IMR-90 (cell line): ENCODE measurements at regions not wholly inside any gene's neighbourhood (a gene's known extent, or its start where the extent isn't known, plus 50 kb on each side); places are given as distances from the start of the nearest gene placed in this dataset.

ENCODE experiments used
- ATAC-seq: fragments of 200-7000 bp; cut with Tn5 transposase; 2 replicates; pipeline ENCODE4 v1.9.1; 2020; ENCODE audit warnings: low read depth, mild to moderate bottlenecking, moderate library complexity
- BruUV-seq: library from RNA; stranded (reverse); fragments of 400-500 nt; replicated peaks from 2 replicates; lab custom pipeline; 2021; lab: Mats Ljungman, UMichigan
- CTCF ChIA-PET: fragments of 300-600 bp; formaldehyde crosslinking; extraction: SDS; loops from one replicate; lab custom pipeline; 2021; ENCODE audit warnings: antibody characterized with exemption; lab: Yijun Ruan, JAX
- POLR2A ChIA-PET: fragments of 300-600 bp; sonication (Branson Sonifier 250); formaldehyde crosslinking; loops from one replicate; lab custom pipeline; 2022; ENCODE audit warnings: antibody characterized with exemption; ENCODE audit not compliant: unreplicated experiment; lab: Charles Lee
- DNase-seq: peaks from one replicate; pipeline ENCODE4 v3.0.0; 2013
- H2AFZ ChIP-seq: replicated peaks from 2 replicates; pipeline ENCODE3; 2013; ENCODE audit warnings: low read length, mild to moderate bottlenecking; ENCODE audit not compliant: poor library complexity
- H2AK5ac ChIP-seq: 2 replicates; pipeline ENCODE4 v1.6.1; 2013; ENCODE audit warnings: low read depth, low read length, inconsistent platforms
- H2AK9ac ChIP-seq: replicated peaks from 2 replicates; pipeline ENCODE3; 2013; ENCODE audit warnings: mild to moderate bottlenecking, low read depth, low read length, moderate library complexity; ENCODE audit not compliant: poor library complexity
- H2BK120ac ChIP-seq: 2 replicates; pipeline ENCODE4 v1.6.1; 2013; ENCODE audit warnings: low read depth, low read length, inconsistent platforms
- H2BK15ac ChIP-seq: 3 replicates; pipeline ENCODE4 v1.6.1; 2013; ENCODE audit warnings: low read depth, low read length, inconsistent platforms
- H2BK20ac ChIP-seq: 2 replicates; pipeline ENCODE4 v1.6.1; 2013; ENCODE audit warnings: low read depth, mild to moderate bottlenecking, inconsistent platforms, low read length, moderate library complexity
- H2BK5ac ChIP-seq: 2 replicates; pipeline ENCODE4 v1.6.1; 2013; ENCODE audit warnings: mild to moderate bottlenecking, low read depth, low read length, inconsistent platforms; ENCODE audit not compliant: poor library complexity, severe bottlenecking
- H3K14ac ChIP-seq: replicated peaks from 2 replicates; pipeline ENCODE4 v1.6.1; 2013; ENCODE audit warnings: low read depth, low read length, inconsistent platforms
- H3K18ac ChIP-seq: 2 replicates; pipeline ENCODE4 v1.6.1; 2013; ENCODE audit warnings: low read depth, low read length, control low read depth
- H3K23ac ChIP-seq: 2 replicates; pipeline ENCODE4 v1.6.1; 2013; ENCODE audit warnings: low read depth, low read length, inconsistent platforms
- H3K27ac ChIP-seq: 2 replicates; pipeline ENCODE4 v1.5.1; 2013; ENCODE audit warnings: mild to moderate bottlenecking, control low read depth, low read length; ENCODE audit not compliant: insufficient read depth
- H3K27me3 ChIP-seq: 2 replicates; pipeline ENCODE4 v1.6.1; 2013; ENCODE audit warnings: low read length; ENCODE audit not compliant: control insufficient read depth, insufficient read depth
- H3K36me3 ChIP-seq: 2 replicates; pipeline ENCODE4 v1.6.1; 2013; ENCODE audit warnings: low read length, mixed read lengths; ENCODE audit not compliant: control insufficient read depth, insufficient read depth
- H3K4ac ChIP-seq: 2 replicates; pipeline ENCODE4 v1.6.1; 2013; ENCODE audit warnings: low read depth, low read length, inconsistent platforms
- H3K4me1 ChIP-seq: 2 replicates; pipeline ENCODE4 v1.6.1; 2013; ENCODE audit warnings: low read length, mixed read lengths; ENCODE audit not compliant: control insufficient read depth, insufficient read depth
- H3K4me2 ChIP-seq: 2 replicates; pipeline ENCODE4 v1.6.1; 2013; ENCODE audit warnings: low read depth, mild to moderate bottlenecking, control low read depth, low read length, moderate library complexity
- H3K4me3 ChIP-seq: 2 replicates; pipeline ENCODE4 v1.5.1; 2013; ENCODE audit warnings: low read depth, mild to moderate bottlenecking, control low read depth, low read length, moderate library complexity; ENCODE audit not compliant: insufficient read depth
- H3K56ac ChIP-seq: 2 replicates; pipeline ENCODE4 v1.6.1; 2013; ENCODE audit warnings: low read length, inconsistent platforms; ENCODE audit not compliant: insufficient read depth; ENCODE audit errors: extremely low read depth
- H3K79me1 ChIP-seq, 2 experiments: 2 replicates each; pipeline ENCODE4 v1.6.1; 2013; ENCODE audit warnings: low read length in 2 of 2, inconsistent platforms in 1 of 2, low read depth in 1 of 2
- H3K9ac ChIP-seq: 2 replicates; pipeline ENCODE4 v1.6.1; 2013; ENCODE audit warnings: low read depth, low read length, control low read depth
- H3K9me1 ChIP-seq: 2 replicates; pipeline ENCODE4 v1.6.1; 2013; ENCODE audit warnings: low read length, inconsistent platforms; ENCODE audit not compliant: insufficient read depth
- H3K9me3 ChIP-seq: 2 replicates; pipeline ENCODE4 v1.6.1; 2013; ENCODE audit warnings: low read length; ENCODE audit not compliant: control insufficient read depth, insufficient read depth
- H4K20me1 ChIP-seq: 2 replicates; pipeline ENCODE4 v1.6.1; 2013; ENCODE audit warnings: low read length, inconsistent platforms; ENCODE audit not compliant: insufficient read depth
- H4K5ac ChIP-seq: 2 replicates; pipeline ENCODE4 v1.6.1; 2013; ENCODE audit warnings: mild to moderate bottlenecking, low read depth, low read length, control low read depth
- H4K8ac ChIP-seq, 2 experiments: 2 replicates each; pipeline ENCODE4 v1.6.1; 2013; ENCODE audit warnings: low read depth in 2 of 2, low read length in 2 of 2, control low read depth in 1 of 2, inconsistent platforms in 1 of 2
- H4K91ac ChIP-seq: 2 replicates; pipeline ENCODE4 v1.6.1; 2013; ENCODE audit warnings: low read depth, low read length, inconsistent platforms; ENCODE audit not compliant: insufficient read depth
- CEBPB ChIP-seq: IDR thresholded peaks from 2 replicates; pipeline ENCODE4 v1.6.1; 2012; ENCODE audit warnings: low read depth, low read length, improper control_type of control experiment
- RAD21 ChIP-seq: IDR thresholded peaks from 2 replicates; pipeline ENCODE4 v1.6.1; 2012; ENCODE audit warnings: low read length, improper control_type of control experiment
- WGBS, 2 experiments: methylation state at CpG; one replicate each; pipeline versions ENCODE4 v1.1.5 to v1.1.7; 2013; ENCODE audit warnings: missing lambda C conversion rate in 2 of 2; ENCODE audit not compliant: insufficient read length in 1 of 2; ENCODE audit errors: extremely low coverage in 2 of 2; 5-methylcytosine and 5-hydroxymethylcytosine counted together
- dilution Hi-C: fragments of 300-500 bp; cut with HindIII; formaldehyde crosslinking; loops from one replicate; pipeline ENCODE4 v1.14.3; 2018; ENCODE audit warnings: low sequenced_read_pairs; ENCODE audit not compliant: unreplicated experiment
- in situ Hi-C: fragments of 300-500 bp; cut with MboI; formaldehyde crosslinking; loops from 3 replicates; pipeline ENCODE4 v1.14.3; 2019; ENCODE audit warnings: low sequenced_read_pairs, inconsistent platforms, mixed read lengths
- intact Hi-C: fragments of 100-400 bp; cut with micrococcal nuclease; formaldehyde crosslinking; loops from 2 replicates; pipeline ENCODE4 v1.10.0; 2022

DNA sequence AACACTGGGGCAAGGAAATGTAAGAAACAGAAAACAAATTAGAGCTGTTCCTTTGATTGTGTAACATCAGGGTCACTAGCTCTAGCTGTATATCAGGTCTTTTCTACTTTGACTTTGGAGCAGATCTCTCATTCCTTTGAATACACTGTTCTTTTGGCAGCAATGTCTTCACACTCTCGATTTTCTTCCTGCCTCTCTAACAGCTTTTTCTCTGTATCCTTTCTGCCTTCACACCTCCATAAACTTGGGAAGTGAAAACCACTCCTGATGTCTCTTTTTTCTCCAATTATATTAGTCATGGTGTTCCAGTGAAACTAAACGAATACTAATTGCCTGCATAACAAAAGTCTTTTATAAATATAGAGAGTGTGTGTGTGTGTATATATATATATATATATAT is 1458.0 kb downstream of the NCAM2 start:
- Histone ChIP-seq H2AK9ac (no peak overlapping the region), H3K14ac (no peak overlapping the region), H3K18ac (no peak overlapping the region), H3K27me3 (no peaks in the 10 kb centered on the region), H2BK15ac (no peak overlapping the region), H3K56ac (no peak overlapping the region), H3K4me3 (no peak overlapping the region), H3K79me1 (no peaks in the 10 kb centered on the region), H3K9me1 (no peaks in the 10 kb centered on the region), H3K9ac (no peak overlapping the region), H3K36me3 (no peaks in the 10 kb centered on the region), H2BK20ac (no peak overlapping the region), H2AFZ (no peak overlapping the region), H4K91ac (no peak overlapping the region), H3K23ac (no peak overlapping the region), H4K5ac (no peak overlapping the region), H4K8ac (no peak overlapping the region), H3K4ac (no peak overlapping the region), H3K4me1 (no peaks in the 10 kb centered on the region), H3K9me3 (0 out of 2 replicates have a peak, but pooled peaks cover 2% of the 10 kb centered on the region), H2BK5ac (no peak overlapping the region), H3K4me2 (no peak overlapping the region), H2AK5ac (no peak overlapping the region), H4K20me1 (no peaks in the 10 kb centered on the region), H2BK120ac (no peak overlapping the region), H3K27ac (no peak overlapping the region)
- intact Hi-C loops (no loop called here), in situ Hi-C loops (no loop called here), dilution Hi-C loops (no loop called here)
- ChIA-PET POLR2A (no interaction called here), CTCF (no interaction called here)
- TF ChIP-seq CEBPB (0 out of 2 replicates have a peak, but pooled peaks have one; percentile 9), RAD21 (no peak)
- ATAC-seq (no peak), DNase-seq (no peak)
- WGBS, 2 experiments, result no CpG with 5 or more reads among the region's 2 CpGs
- no TSS peak for BruUV-seq
